Cardiac muscle cell (in vitro differentiated cells and primary cell): ENCODE measurements at regions not wholly inside any gene's neighbourhood (a gene's known extent, or its start where the extent isn't known, plus 50 kb on each side); places are given as distances from the start of the nearest gene placed in this dataset.

Experiments
- DNase-seq, 2 donors: peaks; one replicate each; pipeline versions ENCODE4 v3.0.0 to v3.0.0-alpha.2; 2010 to 2017; ENCODE audit warnings: low read depth in 1 of 2, low spot score in 1 of 2
- H3K27ac ChIP-seq: fragments of 200-600 bp; sonication (generic); 2 replicates; pipeline ENCODE4 v1.5.1; 2016
- H3K27me3 ChIP-seq: fragments of 200-600 bp; sonication (generic); 2 replicates; pipeline ENCODE4 v1.6.0; 2016; ENCODE audit warnings: control low read depth
- H3K36me3 ChIP-seq: fragments of 200-600 bp; sonication (generic); 2 replicates; pipeline ENCODE4 v1.5.1; 2016; ENCODE audit warnings: control low read depth
- H3K4me1 ChIP-seq: fragments of 200-600 bp; sonication (generic); 2 replicates; pipeline ENCODE4 v1.8.1; 2017; ENCODE audit warnings: low read depth, mild to moderate bottlenecking, mixed run types
- H3K4me3 ChIP-seq: fragments of 200-600 bp; sonication (generic); 2 replicates; pipeline ENCODE4 v1.5.1; 2016; ENCODE audit warnings: mild to moderate bottlenecking
- H3K9me3 ChIP-seq: fragments of 200-600 bp; sonication (generic); 2 replicates; pipeline ENCODE4 v1.5.1; 2017; ENCODE audit warnings: low read depth, mild to moderate bottlenecking, control low read depth
- TF ChIP-seq, protein P1 (sequence below): IDR thresholded peaks from 2 replicates; pipeline ENCODE4 v1.5.1; 2012; ENCODE audit warnings: low read depth, mild to moderate bottlenecking, low read length

DNA sequence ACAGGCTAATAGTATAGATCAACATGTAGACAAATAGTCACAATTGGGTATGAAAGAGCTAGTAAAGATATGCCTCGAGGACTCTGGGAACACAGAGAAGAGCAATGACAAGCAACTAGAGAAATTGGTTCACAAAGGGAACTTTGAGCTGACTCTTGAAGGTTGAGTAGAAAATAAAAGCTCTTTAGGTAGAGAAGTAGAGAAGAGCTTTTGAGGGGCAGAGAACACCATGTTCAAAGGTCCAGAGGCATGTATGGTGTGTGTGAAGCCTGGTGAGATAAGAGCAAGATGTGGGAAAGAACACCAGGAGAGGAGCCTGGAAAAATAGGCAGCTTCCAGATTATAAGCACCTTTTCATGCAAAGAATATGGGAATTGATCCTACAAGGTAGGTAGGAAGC is 109.7 kb upstream of the MAGI3 start:
- H3K27ac ChIP-seq: no peak overlapping the region

DNA sequence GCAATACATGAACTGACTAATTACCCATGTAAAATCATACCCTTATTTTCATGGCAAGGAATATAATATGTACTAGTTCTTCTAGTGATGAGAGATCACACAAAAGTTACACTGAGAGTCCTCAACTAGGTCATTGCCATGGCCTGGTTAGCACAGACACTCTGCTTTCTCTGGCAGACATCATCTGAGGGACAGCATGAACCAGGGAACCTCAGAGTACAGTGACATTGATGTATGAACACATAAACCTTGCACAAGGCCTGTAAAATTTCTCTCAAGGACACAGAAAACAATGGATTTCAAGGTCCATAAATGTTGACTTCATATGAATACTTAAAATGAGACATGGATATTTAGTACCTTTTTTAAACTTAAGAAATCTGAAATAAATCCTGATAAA is 108.8 kb upstream of the MAGI3 start:
- Histone ChIP-seq H3K36me3 (no peaks in the 10 kb centered on the region), H3K4me3 (no peak overlapping the region), H3K27me3 (no peaks in the 10 kb centered on the region), H3K9me3 (no peaks in the 10 kb centered on the region), H3K4me1 (peaks cover 11% of the 10 kb centered on the region), H3K27ac (no peak overlapping the region)
- no peak for DNase-seq
- TF ChIP-seq, protein P1, sequence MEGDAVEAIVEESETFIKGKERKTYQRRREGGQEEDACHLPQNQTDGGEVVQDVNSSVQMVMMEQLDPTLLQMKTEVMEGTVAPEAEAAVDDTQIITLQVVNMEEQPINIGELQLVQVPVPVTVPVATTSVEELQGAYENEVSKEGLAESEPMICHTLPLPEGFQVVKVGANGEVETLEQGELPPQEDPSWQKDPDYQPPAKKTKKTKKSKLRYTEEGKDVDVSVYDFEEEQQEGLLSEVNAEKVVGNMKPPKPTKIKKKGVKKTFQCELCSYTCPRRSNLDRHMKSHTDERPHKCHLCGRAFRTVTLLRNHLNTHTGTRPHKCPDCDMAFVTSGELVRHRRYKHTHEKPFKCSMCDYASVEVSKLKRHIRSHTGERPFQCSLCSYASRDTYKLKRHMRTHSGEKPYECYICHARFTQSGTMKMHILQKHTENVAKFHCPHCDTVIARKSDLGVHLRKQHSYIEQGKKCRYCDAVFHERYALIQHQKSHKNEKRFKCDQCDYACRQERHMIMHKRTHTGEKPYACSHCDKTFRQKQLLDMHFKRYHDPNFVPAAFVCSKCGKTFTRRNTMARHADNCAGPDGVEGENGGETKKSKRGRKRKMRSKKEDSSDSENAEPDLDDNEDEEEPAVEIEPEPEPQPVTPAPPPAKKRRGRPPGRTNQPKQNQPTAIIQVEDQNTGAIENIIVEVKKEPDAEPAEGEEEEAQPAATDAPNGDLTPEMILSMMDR: no peak

More for the DNA sequence above, 109.7 kb upstream of the MAGI3 start:
- Histone ChIP-seq H3K4me1 (peaks cover 21% of the 10 kb centered on the region), H3K27me3 (no peaks in the 10 kb centered on the region), H3K36me3 (no peaks in the 10 kb centered on the region), H3K9me3 (no peaks in the 10 kb centered on the region), H3K4me3 (no peak overlapping the region)
- DNase-seq: no peak
- TF ChIP-seq, protein P1: no peak

DNA sequence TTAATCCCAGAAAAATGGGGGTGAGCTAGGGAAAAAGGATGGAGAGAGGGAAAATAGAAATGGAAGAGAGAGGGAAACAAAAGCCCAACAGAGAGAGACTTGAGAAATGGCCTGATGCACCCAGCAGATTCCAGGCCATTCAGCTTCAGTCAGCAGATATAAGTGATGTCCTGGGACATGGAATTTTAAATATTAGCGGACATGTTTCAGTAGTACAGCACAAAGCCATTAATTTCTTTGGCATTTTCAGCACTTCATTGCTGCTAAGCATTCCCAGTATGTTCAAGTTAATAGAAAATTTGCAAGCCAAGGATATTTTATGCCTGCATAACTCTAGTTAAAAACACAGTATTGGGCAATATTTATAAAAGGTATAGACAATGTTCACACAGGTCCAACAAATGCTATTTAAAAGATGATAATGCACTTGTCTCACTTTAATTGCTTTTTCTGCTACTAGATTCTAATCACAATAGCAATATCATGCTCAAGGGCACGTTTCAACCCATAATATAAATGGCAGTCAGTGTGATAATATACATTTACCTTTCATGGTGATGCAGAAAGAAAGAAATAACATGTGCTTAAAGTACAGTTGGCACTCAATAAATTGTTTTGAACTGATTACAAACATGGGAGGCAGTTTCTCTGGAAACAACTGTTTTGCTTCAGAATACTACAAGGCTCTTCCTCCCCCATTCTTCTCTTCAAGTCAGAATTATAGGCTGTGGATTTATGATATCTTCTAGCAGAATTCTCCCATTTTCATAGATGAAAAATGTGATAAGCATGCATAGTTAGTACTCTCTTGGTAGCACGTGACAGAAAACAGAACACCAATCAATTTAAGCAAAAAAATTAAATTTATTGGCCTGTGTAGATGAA is 108.1 kb upstream of the MAGI3 start:
- Histone ChIP-seq H3K36me3 (no peaks in the 10 kb centered on the region), H3K9me3 (no peaks in the 10 kb centered on the region), H3K4me1 (peaks cover 8% of the 10 kb centered on the region), H3K4me3 (no peak overlapping the region), H3K27me3 (no peaks in the 10 kb centered on the region), H3K27ac (no peak overlapping the region)
- DNase-seq: no peak
- TF ChIP-seq, protein P1: no peak

DNA sequence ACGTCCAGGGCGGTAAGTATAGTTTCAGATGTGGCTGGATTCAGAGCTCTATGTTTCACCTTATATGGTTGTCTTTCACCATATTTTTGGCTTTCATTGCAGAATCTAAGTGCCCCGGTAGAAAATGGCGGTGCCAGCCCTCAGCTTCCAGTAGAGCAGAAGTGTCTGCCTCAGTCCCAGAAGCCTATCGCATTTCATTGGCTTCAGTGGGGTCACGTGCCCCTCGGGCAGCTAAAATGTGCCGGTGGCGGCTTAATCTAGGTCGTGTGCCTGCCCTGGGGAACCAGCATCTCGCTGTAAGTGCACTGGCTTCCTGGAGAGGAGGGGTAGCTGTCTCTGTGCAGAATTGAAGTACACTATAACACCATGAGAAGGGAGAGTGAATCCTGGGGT is 107.4 kb upstream of the MAGI3 start:
- no peak for DNase-seq
- no peaks in the 10 kb centered on the region for H3K27me3 ChIP-seq
- H3K4me3 ChIP-seq: no peak overlapping the region
- H3K9me3 ChIP-seq: no peaks in the 10 kb centered on the region
- no peak overlapping the region for H3K27ac ChIP-seq
- peaks cover 7% of the 10 kb centered on the region for H3K4me1 ChIP-seq
- no peaks in the 10 kb centered on the region for H3K36me3 ChIP-seq
- TF ChIP-seq, protein P1: no peak

DNA sequence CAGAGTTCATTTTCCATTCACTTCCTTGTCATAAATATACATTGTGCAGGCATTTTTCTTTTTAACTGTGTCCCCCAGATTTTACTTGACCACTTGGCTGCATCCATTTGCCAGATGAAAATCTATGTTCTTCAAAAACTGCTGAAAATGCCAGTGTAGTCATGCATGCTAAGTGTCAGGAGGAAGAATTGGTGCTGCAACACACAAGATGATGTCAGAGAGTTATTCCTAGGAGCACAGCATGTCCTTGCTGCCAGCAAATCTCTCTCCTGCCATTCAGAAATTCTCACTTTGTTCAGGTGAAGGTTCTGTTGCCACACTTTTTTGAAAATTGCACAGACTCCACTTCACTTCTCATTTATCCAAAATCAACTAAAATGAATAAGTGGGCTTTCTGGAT is 106.4 kb upstream of the MAGI3 start:
- TF ChIP-seq, protein P1: no peak
- Histone ChIP-seq H3K9me3 (no peaks in the 10 kb centered on the region), H3K27ac (no peak overlapping the region), H3K36me3 (no peaks in the 10 kb centered on the region), H3K4me3 (no peak overlapping the region), H3K4me1 (no peaks in the 10 kb centered on the region), H3K27me3 (no peaks in the 10 kb centered on the region)
- DNase-seq: no peak
